ENCODE measurements at regions not wholly inside any gene's neighbourhood (a gene's known extent, or its start where the extent isn't known, plus 50 kb on each side); places are given as distances from the start of the nearest gene placed in this dataset.

DNA sequence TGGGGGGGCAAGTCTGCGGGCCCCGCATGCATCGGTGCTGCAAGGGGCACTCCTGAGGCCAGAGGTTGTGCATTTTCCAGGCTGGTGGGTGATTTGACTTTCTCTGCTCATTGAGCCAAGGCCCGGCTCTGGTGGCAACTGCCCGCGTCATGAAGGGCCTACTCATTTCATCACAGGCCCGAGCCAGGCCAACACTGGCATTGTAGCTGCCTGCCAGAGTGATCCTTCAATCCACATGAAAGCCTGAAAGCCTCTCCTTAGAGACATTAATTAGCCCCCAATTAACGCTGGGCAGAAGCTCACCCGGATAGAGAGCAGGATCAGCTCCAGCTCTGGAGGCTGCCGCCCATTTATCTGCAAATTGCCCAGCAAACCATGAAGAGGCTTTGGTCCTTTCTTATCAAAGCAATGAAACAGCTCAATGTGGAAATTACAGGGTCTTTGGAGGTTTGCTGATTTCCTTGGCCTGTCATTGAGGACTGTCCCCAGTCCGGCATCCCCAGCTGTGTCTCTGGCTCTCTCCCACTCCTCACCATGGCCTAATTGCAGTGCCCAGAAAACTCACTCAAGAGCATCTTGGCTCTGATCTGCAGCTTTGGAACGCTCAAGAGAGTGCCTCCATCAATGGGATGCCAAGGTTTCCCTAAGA is 50.4 kb upstream of the STUM start:
- peaks cover 2% of the 10 kb centered on the region; the same call in 1 of the 2 replicates for H4K20me1 ChIP-seq (ENCODE audit: insufficient read depth, low read length)
- H3K9me3 ChIP-seq (ENCODE audit: low read length) = no peaks in the 10 kb centered on the region
- no peak overlapping the region for H3K27ac ChIP-seq (ENCODE audit: extremely low read length, insufficient read depth, low read length)
- ATAC-seq (no peak), FAIRE-seq (no peak), DNase-seq (ENCODE audit: low spot score) (no peak)
- no peaks in the 10 kb centered on the region for H3K4me1 ChIP-seq (ENCODE audit: insufficient read depth, low read length)
- intact Hi-C loops (cut with micrococcal nuclease; ENCODE audit: unreplicated experiment) (no loop called here), in situ Hi-C loops (cut with HindIII; ENCODE audit: extremely low pct_ligation_motif_present, low pct_unique_long_range_greater_than_20kb) (no loop called here)
- no TSS peak for BruUV-seq (replicated peaks)
- H2AFZ ChIP-seq (ENCODE audit: low read length) = no peak overlapping the region
- H3K79me2 ChIP-seq (ENCODE audit: insufficient read depth, low read length) = no peaks in the 10 kb centered on the region
- WGBS (ENCODE audit: low lambda C conversion rate) = 63% methylated on average over 4 of the region's 12 CpGs
- ChIA-PET CTCF (ENCODE audit: low intra/inter-chr PET ratio, low total read pairs) (no interaction called here), POLR2A (no interaction called here)
- H3K9ac ChIP-seq (ENCODE audit: insufficient read depth, low read depth, low read length) = no peak overlapping the region
- H3K27me3 ChIP-seq (ENCODE audit: control insufficient read depth in 1 of 2, insufficient read depth in 2 of 2, low read length in 2 of 2) = peaks cover 0 to 25% of the 10 kb centered on the region in 2 experiments; a peak in 4 of 5 replicates
- H3K4me2 ChIP-seq (ENCODE audit: low read depth, low read length) = no peak overlapping the region
- TF ChIP-seq ZBTB38 (CRISPR knock-in tag; IDR thresholded peaks at IDR 0.05) = no peak
- TF ChIP-seq SSRP1 (CRISPR knock-in tag; IDR thresholded peaks at IDR 0.05) = no peak
- TF ChIP-seq PHF21A (CRISPR knock-in tag; IDR thresholded peaks at IDR 0.05) = no peak
- TF ChIP-seq NFATC3 (CRISPR knock-in tag; IDR thresholded peaks at IDR 0.05) = no peak
- no peak for TF ChIP-seq FLYWCH1 (CRISPR knock-in tag; IDR thresholded peaks at IDR 0.05)
- no peak for TF ChIP-seq AFF4 (CRISPR knock-in tag; IDR thresholded peaks at IDR 0.05)
- no peak for TF ChIP-seq PAF1 (CRISPR knock-in tag; IDR thresholded peaks at IDR 0.05)
- TF ChIP-seq, protein P1, sequence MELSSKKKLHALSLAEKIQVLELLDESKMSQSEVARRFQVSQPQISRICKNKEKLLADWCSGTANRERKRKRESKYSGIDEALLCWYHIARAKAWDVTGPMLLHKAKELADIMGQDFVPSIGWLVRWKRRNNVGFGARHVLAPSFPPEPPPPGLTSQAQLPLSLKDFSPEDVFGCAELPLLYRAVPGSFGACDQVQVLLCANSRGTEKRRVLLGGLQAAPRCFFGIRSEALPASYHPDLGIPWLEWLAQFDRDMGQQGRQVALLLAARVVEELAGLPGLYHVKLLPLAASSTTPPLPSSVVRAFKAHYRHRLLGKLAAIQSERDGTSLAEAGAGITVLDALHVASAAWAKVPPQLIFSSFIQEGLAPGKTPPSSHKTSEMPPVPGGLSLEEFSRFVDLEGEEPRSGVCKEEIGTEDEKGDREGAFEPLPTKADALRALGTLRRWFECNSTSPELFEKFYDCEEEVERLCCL (CRISPR knock-in tag; IDR thresholded peaks at IDR 0.05; ENCODE audit: borderline replicate concordance) = no peak
- no peak for TF ChIP-seq NCOR1 (IDR thresholded peaks at IDR 0.05; ENCODE audit: borderline replicate concordance, low read length)
- no peak for TF ChIP-seq NCOA2 (CRISPR knock-in tag; IDR thresholded peaks at IDR 0.05)
- TF ChIP-seq TERF1 (CRISPR knock-in tag; IDR thresholded peaks at IDR 0.05) = no peak
- TF ChIP-seq, protein P2, sequence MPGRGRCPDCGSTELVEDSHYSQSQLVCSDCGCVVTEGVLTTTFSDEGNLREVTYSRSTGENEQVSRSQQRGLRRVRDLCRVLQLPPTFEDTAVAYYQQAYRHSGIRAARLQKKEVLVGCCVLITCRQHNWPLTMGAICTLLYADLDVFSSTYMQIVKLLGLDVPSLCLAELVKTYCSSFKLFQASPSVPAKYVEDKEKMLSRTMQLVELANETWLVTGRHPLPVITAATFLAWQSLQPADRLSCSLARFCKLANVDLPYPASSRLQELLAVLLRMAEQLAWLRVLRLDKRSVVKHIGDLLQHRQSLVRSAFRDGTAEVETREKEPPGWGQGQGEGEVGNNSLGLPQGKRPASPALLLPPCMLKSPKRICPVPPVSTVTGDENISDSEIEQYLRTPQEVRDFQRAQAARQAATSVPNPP (CRISPR knock-in tag; IDR thresholded peaks at IDR 0.05) = no peak
- TF ChIP-seq ZNF550 (CRISPR knock-in tag; IDR thresholded peaks at IDR 0.05; ENCODE audit: borderline replicate concordance) = no peak
- no peak overlapping the region for H3K4me3 ChIP-seq (replicated peaks in 1 of 3; ENCODE audit: insufficient read depth in 1 of 3, low read depth in 2 of 3, low read length in 3 of 3)
- no peaks in the 10 kb centered on the region for H3K36me3 ChIP-seq (replicated peaks in 1 of 2; ENCODE audit: control insufficient read depth in 1 of 2, insufficient read depth in 2 of 2, low read length in 2 of 2)
